ENCODE measurements at regions not wholly inside any gene's neighbourhood (a gene's known extent, or its start where the extent isn't known, plus 50 kb on each side); places are given as distances from the start of the nearest gene placed in this dataset.

DNA sequence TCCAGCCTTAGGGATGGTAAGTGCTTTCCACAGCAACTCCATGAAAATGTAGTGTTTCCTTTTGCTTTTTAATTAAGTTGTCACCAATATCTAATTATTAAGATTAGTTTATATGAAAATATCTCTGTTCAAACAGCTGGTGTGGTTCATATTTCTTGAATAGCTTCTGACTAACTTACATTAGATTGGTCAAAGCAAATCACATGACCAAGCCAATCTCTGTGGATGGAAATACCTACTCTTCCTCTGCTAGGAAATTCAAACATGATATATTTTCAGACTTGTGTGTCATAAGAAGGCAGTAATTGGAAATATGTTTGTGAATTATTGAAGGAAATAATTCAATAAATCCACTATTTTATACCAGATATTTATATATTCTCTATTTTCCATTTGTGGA lies 54.6 kb upstream of the CADM2 start:
- H3K27ac ChIP-seq: no peak overlapping the region
- no peaks in the 10 kb centered on the region for H3K27me3 ChIP-seq
- no peaks in the 10 kb centered on the region for H3K4me1 ChIP-seq
- no peak overlapping the region for H3K4me3 ChIP-seq
- peaks cover 0 to 27% (median 11%) of the 10 kb centered on the region in 4 donors for H3K9me3 ChIP-seq
- intact Hi-C loops (cut with DNase I; ENCODE audit: low total_unique reads): no loop called here
- TF ChIP-seq POLR2A (IDR thresholded peaks at IDR 0.05) (no peak), EP300 (IDR thresholded peaks at IDR 0.05) (no peak), POLR2AphosphoS5 (IDR thresholded peaks at IDR 0.05) (no peak)
- TF ChIP-seq, protein P1, sequence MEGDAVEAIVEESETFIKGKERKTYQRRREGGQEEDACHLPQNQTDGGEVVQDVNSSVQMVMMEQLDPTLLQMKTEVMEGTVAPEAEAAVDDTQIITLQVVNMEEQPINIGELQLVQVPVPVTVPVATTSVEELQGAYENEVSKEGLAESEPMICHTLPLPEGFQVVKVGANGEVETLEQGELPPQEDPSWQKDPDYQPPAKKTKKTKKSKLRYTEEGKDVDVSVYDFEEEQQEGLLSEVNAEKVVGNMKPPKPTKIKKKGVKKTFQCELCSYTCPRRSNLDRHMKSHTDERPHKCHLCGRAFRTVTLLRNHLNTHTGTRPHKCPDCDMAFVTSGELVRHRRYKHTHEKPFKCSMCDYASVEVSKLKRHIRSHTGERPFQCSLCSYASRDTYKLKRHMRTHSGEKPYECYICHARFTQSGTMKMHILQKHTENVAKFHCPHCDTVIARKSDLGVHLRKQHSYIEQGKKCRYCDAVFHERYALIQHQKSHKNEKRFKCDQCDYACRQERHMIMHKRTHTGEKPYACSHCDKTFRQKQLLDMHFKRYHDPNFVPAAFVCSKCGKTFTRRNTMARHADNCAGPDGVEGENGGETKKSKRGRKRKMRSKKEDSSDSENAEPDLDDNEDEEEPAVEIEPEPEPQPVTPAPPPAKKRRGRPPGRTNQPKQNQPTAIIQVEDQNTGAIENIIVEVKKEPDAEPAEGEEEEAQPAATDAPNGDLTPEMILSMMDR (IDR thresholded peaks at IDR 0.05): no peak
- no peaks in the 10 kb centered on the region for H3K36me3 ChIP-seq
- DNase-seq: no peak

DNA sequence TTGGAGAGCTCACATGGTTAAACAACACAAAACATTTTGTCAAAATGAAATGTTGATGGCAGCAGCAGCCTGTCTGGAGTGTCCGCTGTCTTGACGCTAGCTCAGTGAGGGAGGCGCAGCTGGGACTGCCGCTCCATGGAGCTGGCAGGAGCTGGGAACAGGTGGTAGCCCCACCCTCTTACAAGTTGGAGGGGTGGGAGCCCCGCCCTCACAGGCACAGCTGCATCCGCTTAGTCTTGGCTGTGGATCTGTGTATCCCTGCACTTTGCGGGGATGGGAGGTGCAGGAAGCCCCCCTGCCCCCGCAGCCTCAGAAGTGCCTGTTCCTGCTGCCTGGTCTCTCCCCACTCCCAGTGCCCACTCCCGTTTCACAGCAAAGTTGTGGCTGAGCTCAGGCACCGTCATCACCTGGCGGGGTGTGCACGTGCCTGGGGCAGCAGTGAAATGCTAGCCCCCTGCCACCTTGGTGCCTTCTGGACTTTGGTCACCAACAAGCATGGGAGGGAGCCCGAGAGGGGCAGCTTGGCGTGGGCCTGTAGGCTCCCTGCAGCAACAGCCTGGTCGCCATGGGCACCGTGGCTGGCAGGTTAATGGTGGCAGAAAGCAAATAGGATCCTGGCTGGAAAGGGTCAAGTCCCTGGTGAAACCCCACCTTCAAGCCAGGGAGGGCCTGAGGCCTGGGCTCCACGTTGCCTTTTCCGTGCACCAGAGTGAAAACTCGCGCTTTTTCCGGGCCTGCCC lies 53.8 kb upstream of the CADM2 start:
- H3K36me3 ChIP-seq: no peaks in the 10 kb centered on the region
- H3K27me3 ChIP-seq: no peaks in the 10 kb centered on the region
- intact Hi-C loops (cut with DNase I; ENCODE audit: low total_unique reads): no loop called here
- peak in 1 of 2 donors; percentile 3 for DNase-seq
- H3K4me3 ChIP-seq: no peak overlapping the region
- H3K9me3 ChIP-seq: peaks cover 0 to 27% (median 11%) of the 10 kb centered on the region in 4 donors
- no peak for TF ChIP-seq POLR2AphosphoS5 (IDR thresholded peaks at IDR 0.05)
- TF ChIP-seq EP300 (IDR thresholded peaks at IDR 0.05): no peak
- no peak for TF ChIP-seq POLR2A (IDR thresholded peaks at IDR 0.05)
- TF ChIP-seq, protein P1 (IDR thresholded peaks at IDR 0.05): no peak
- no peaks in the 10 kb centered on the region for H3K4me1 ChIP-seq
- no peak overlapping the region for H3K27ac ChIP-seq
- 84 to 89% (median 88%) methylated on average over 6 to 21 of the region's 21 CpGs for WGBS, 5 donors

DNA sequence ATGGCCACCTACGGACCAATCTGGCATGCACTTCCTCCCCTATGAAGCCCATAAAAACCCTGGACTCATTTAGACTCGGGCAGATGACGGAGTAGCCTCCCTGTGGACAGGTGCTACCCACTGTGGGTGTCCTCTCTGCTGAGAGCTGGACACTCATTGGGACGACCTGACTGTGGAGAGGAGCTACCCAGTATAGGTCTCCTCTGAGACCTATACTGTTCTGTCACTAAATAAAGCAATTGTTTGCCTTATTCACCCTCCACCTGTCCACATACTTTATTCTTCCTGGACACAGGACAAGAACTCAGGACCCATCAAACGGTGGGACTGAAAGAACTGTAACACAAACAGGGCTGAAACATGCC lies 53.3 kb upstream of the CADM2 start:
- 76 to 86% (median 80%) methylated on average over 5 of the region's 5 CpGs for WGBS, 5 donors
- no peaks in the 10 kb centered on the region for H3K27me3 ChIP-seq
- DNase-seq: no peak
- H3K9me3 ChIP-seq: peaks cover 0 to 24% (median 9%) of the 10 kb centered on the region in 4 donors
- no peak for TF ChIP-seq POLR2AphosphoS5 (IDR thresholded peaks at IDR 0.05)
- TF ChIP-seq, protein P1 (IDR thresholded peaks at IDR 0.05): no peak
- TF ChIP-seq POLR2A (IDR thresholded peaks at IDR 0.05): no peak
- TF ChIP-seq EP300 (IDR thresholded peaks at IDR 0.05): no peak
- no peaks in the 10 kb centered on the region for H3K4me1 ChIP-seq
- no peak overlapping the region for H3K4me3 ChIP-seq
- H3K36me3 ChIP-seq: no peaks in the 10 kb centered on the region
- H3K27ac ChIP-seq: no peak overlapping the region
- intact Hi-C loops (cut with DNase I; ENCODE audit: low total_unique reads): no loop called here

DNA sequence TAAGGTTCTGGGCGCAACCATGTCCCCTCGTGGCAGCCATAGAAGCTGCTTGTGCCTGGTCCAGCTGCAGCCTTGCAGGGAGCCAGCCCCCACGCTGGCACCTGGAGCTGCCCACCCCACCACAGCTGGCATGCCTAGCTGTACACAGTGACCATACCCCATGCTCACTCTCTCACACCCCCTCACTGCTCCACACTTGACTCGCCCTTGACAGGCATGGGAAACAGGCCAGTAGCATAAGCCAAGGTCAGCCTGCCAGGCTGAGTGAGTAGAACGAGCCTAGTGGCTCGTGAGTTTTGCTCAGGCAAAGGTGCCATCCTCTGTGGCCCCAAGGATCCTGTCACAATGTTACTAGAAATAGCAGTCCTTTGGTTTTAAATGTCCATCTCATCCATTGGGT lies 52.7 kb upstream of the CADM2 start:
- H3K4me3 ChIP-seq: no peak overlapping the region
- WGBS, 5 donors: 58 to 78% (median 65%) methylated on average over 6 of the region's 6 CpGs
- no peaks in the 10 kb centered on the region for H3K4me1 ChIP-seq
- DNase-seq: no peak
- peaks cover 0 to 19% (median 7%) of the 10 kb centered on the region in 4 donors for H3K9me3 ChIP-seq
- intact Hi-C loops (cut with DNase I; ENCODE audit: low total_unique reads): no loop called here
- H3K27me3 ChIP-seq: no peaks in the 10 kb centered on the region
- TF ChIP-seq, protein P1 (IDR thresholded peaks at IDR 0.05): no peak
- TF ChIP-seq POLR2AphosphoS5 (IDR thresholded peaks at IDR 0.05): no peak
- no peak for TF ChIP-seq POLR2A (IDR thresholded peaks at IDR 0.05)
- TF ChIP-seq EP300 (IDR thresholded peaks at IDR 0.05): no peak
- H3K36me3 ChIP-seq: no peaks in the 10 kb centered on the region
- H3K27ac ChIP-seq: no peak overlapping the region

All from stomach (tissue), 8 donors.